CD4-positive, alpha-beta T cell treated with Interleukin-12 subunit alpha and Interleukin-12 subunit beta, for 1 hour (primary cell): ENCODE measurements at regions not wholly inside any gene's neighbourhood (a gene's known extent, or its start where the extent isn't known, plus 50 kb on each side); places are given as distances from the start of the nearest gene placed in this dataset.
"Not testable (repeated sequence)": the region's sequence is repeated elsewhere in the genome, so short reads cannot be mapped to it uniquely, and the experiment has no call there.

Experiments used
- DNase-seq: peaks from one replicate; pipeline ENCODE4 v3.0.0-alpha.2; 2020

DNA sequence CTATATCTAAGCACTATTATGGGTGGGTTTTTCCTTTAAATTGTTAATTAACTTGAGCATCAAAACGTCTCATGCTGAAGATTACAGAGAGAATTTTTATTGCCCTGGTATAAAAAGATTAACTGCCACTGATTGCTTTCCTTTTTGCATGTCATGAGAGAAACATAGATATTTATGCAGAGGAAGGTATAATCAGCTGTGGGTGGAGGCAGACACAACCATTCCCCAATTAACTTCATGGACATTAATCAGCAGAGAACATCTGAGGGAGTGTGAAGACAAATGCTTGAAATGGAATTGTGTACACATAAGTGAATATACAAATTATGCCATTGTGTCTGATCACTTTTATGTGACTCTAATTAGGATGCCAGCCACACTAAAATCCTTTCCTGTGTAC lies 115.2 kb upstream of the CPHXL start:
- DNase-seq, result no peak

DNA sequence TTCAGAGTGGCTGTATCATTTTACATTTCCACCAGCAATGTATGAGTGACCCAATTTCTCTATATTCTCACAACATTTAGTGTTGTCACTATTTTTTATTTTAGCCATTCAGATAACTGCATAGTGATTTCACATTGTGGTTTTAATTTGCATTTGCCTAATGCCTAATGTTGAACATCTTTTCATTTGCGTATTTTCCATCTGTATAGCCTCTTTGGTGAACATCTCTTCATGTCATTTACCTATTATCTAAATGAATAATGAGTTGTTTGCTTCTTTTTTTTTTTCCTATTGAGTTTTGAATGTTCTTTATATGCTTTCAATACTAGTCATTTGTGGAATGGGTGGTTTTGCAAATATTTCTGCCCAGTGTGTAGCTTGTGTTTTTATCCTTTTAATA lies 120.9 kb upstream of the CPHXL start:
- DNase-seq, result no peak

DNA sequence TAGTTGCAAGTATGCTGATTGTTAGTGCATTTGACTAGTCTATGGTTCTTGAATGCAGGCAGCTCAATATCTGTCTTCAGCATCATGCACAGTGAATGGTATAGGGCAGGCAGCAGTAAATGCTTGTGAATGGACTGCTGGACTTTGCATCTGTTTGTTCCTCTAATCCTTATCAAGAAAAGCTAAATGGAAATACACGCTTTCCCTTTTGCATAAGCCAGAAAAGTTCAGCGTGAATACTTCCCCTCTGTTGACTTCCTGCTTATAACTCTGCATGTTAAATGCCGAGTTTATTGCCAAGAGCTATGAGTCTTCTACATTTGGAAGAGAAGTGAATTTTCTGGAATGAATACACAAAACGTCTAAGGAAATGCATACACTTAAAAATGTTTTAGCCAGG lies 127.9 kb upstream of the CPHXL start:
- DNase-seq, result no peak

DNA sequence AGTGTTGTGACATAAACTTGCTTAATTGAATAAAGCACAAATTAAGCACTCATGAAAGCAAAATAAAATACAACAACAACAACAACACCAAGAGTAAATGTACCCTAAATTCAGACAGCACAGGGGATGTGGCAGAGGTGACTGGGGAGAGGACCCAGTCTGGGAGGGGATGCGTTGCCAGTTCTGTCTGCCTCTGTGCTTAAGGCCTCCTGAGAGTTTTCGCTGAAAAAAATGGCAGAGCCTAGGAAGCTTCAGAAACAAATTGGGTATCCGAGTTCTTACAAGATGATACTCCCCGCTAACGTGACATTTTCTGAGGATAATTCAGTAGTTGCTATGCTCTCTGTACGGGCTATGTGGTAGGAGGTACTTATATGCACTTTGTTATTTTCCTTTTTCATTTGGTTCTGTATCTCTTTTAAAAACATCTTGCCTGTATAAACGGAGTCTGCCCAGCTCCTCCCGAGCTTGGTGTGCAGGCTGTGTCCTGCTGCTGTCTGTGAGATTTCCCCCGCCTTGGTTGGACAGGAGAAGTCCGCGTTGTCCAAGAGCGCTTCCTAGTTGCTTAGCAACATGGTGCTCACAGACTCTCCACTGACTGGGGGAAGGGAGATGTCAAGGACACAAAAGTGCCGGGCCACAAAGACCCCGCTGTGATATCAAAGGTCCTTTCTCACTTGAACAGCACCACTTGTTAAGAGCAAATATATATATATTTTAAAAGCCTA lies 134.2 kb upstream of the CPHXL start:
- no peak for DNase-seq

DNA sequence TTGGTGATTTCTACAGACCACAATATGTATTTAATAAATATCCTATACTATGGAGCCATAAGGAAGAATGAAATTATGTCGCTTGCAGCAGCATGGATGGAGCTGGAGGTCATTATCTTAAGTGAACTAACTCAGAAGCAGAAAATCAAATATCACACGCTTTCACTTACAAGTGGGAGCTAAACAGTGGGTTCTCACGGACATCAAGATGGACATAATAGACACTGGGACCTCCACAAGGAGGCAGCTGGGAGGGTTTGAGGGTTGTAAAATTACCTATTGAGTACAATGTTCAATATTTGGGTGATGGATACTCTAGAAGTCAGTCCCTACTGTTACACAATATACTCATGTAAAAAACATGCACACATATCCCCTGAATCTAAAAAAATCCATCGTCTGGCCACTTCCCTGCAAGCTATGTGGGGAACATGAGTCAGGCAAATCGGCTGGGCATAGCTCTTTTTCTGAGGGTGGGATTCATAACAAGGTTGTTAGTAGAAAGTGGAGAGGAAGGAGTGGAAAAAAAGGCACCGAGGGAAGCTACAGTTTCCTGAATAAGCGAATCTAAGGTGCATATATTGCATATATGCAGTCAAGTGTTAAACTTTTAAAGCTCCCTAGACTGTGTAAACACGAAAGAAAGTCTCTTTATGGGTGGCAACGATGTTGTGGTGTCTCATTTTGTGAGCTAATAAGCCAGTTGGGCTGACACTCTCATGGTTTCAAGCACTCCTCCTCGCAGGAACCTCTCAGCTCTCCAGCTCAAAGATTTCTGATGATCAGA lies 135.2 kb upstream of the CPHXL start:
- DNase-seq, result no peak

- no peak for DNase-seq
Observed at GRCh38 chr16:75862098-75862386, 135.8 kb upstream of the CPHXL start.

- no peak for DNase-seq
Observed at GRCh38 chr16:75864243-75864642, 138.0 kb upstream of the CPHXL start.

DNA sequence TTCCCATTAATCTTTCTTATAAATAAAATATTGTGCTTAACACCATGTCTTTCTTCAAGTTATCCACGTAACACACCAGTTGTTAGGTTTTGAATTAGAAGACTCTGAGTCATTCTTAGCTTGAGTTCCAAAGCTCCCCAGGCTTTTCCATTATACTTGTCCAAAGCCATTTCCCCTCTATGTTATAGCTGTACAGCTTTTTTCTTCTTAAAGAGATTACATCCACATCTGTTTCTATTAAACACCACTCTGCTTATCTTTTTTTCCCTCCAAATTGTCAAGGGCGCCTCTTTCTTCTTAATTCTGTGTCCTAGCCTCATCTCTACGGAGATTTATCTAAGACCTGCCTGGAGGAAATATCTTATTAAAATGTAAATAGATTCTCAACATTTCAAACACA lies 139.4 kb upstream of the CPHXL start:
- DNase-seq, result no peak

DNA sequence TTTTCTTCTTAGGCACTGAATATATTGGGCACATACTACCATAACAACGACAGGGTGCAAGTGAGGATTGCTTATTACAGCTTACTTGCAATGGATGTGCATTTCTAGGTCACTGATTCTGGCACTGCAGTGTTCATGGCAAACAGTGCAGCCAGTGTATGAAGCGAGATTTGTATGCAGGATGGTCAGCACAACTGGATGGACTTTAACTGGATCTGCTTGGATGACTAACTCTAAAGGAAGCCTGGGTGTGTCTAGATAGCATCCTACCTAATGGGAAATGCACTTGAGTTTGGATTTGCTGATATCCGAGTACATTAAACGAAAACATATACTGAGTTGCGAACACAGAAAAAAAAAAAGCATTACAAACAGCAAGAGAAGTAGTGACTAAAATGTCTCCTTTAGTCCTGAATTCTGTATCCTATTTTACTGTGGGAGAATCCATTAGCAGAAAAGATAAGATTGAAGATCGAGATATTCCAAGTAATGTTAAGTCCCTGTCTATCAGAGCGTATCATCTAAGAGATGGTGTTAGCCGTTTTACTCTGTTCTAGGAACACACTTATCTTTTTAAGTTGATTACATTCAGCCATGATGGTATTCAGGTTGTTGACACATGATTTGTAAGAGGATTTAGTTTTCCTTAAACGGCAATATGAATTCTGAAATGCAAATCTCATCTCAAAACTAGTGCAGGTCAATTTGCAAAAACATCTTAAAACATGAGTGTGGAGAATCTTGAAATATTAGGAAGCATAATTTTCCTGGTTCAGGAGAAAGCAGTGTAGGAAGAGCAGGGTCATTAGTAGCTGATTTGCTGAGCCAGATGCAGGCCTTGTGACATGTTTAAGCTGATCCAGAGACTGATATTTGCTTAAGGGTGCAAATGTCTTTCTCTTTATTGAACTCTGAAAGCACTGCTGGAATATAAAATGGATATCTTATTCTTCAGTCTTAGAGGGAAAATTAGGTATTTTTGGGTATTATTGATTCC lies 142.6 kb upstream of the CPHXL start:
- no peak for DNase-seq

DNA sequence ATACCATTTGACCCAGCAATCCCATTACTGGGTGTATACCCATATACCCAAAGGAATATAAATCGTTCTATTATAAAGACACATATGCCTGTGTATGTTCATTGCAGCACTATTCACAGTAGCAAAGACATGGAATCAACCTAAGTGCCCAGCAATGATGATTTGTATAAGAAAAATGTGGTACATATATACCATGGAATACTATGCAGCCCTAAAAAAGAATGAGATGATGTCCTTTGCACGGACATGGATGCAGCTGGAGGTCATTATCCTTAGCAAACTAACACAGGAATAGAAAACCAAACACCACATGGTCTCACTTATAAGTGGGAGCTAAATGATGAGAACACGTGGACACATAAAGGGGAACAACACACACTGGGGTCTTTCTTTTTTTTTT lies 155.0 kb upstream of the CPHXL start:
- DNase-seq, result not testable (repeated sequence)

GRCh38 chr16:75899163-75899562 lies 172.9 kb upstream of the CPHXL start:
- DNase-seq, result no peak

DNA sequence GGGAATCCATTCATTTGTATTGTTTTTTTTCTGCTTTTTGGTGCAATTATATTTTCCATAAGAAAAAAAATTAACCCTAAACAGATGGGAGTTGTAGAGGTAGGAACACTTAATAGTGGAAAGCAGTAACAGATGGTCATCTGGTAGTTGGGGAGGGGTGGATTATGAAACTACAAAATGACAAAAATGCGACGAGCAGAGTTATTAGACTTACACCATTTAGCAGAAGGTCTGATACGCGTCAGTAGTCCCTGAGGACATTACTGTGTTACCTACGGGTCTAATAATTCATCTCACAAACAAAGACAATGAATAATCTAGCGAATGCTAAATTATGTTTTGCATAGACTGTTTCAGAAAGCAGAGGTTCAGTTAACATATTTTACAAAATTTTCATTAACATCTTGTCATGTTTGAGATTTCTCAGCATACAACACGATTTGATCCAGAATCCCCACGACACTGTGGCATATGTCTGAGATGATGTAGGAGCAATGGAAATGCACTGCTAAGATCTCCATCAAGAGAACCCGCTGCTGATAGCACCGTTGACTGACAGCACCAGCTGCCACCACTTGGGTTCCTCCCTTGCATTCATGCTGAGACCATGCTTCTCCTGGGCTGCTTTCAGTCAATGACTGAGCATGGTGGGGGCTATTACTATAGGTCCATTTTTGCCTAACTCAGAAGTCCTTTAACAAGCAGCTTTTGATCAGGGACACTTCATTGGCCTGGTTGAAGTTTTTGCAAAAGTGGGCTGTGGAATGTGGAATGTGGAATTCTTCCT lies 182.2 kb upstream of the CPHXL start:
- no peak for DNase-seq

- DNase-seq, result no peak
Observed at GRCh38 chr16:75909746-75910145, 183.5 kb upstream of the CPHXL start.

DNA sequence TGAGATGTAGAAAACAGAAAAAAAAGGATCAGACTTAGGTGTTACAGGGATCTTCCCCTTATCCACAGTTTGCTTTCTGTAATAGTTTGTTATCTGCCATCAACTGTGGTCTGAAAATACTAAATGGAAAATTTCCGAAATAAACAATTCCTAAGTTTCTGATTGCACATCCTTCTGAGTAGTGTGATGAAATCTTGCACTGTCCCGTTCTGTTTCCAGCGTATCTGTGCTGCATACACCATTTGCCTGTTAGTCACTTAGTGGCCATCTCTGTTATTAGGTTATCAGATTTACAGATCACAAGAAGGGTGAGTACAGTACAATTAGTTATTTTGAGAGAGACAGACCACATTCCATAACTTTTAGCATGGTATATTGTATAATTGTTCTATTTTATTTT lies 185.6 kb upstream of the CPHXL start:
- no peak for DNase-seq

- no peak for DNase-seq
Observed at GRCh38 chr16:75913958-75914357, 187.7 kb upstream of the CPHXL start.

- no peak for DNase-seq
Observed at GRCh38 chr16:75916451-75916850, 190.2 kb upstream of the CPHXL start.

GRCh38 chr16:75918109-75918508 lies 191.8 kb upstream of the CPHXL start:
- no peak for DNase-seq

DNA sequence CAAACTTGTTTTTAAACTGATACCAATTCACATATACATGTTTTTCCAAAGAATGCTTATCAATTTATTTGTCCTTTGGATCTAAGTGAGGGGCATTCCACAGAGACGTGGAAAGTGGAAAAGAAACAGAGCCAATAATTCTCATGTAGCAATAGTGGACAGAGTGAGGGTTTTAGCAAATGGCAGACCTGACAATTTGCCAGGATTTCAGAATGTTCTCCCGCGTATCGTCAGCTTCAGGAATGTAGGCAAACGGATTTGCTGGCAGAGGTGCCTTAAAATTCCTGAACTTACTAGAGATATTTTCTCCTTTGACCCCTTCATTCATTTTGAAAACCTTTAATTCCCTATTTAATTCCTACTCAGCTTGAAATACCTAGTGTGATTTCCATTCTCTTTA lies 193.4 kb upstream of the CPHXL start:
- no peak for DNase-seq

- no peak for DNase-seq
Observed at GRCh38 chr16:75921281-75921680, 195.0 kb upstream of the CPHXL start.

GRCh38 chr16:75922250-75922649 lies 196.0 kb upstream of the CPHXL start:
- DNase-seq, result no peak

GRCh38 chr16:75924397-75924796 lies 198.1 kb upstream of the CPHXL start:
- no peak for DNase-seq

- no peak for DNase-seq
Observed at GRCh38 chr16:75927810-75928209, 201.5 kb upstream of the CPHXL start.

DNA sequence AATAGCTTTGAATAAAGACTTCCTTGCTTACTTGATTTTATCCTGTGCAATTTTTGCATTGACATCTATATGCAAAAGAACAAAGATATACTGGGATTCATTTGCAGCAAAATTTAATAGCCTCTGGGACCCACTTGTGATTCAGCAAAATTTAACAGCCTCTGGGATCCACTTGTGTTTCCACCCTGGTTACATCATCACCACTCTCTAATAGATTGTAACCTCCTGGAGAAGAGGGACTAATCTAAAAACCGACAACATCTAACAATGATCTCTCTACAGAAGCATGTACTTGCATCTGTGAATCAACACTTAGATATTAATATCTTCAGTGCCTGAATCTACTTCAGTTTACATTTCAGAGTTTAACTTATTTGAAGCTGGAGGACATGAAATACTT lies 202.0 kb upstream of the CPHXL start:
- no peak for DNase-seq
